Fibroblast of skin of right quadriceps (primary cell): ENCODE measurements at regions not wholly inside any gene's neighbourhood (a gene's known extent, or its start where the extent isn't known, plus 50 kb on each side); places are given as distances from the start of the nearest gene placed in this dataset.
"Not testable (repeated sequence)": the region's sequence is repeated elsewhere in the genome, so short reads cannot be mapped to it uniquely, and the experiment has no call there.

Experiments
- DNase-seq: peaks from one replicate; pipeline ENCODE4 v3.0.0-alpha.2; 2013

- not testable (repeated sequence) for DNase-seq
Measured at GRCh38 chr12:60801166-60801565, 1205.3 kb downstream of the SLC16A7 start.

GRCh38 chr12:60803147-60803546, 1207.3 kb downstream of the SLC16A7 start:
- no peak for DNase-seq

- DNase-seq: no peak
Measured at GRCh38 chr12:60805364-60805763, 1209.5 kb downstream of the SLC16A7 start.

- no peak for DNase-seq
Measured at GRCh38 chr12:60819794-60820193, 1224.0 kb downstream of the SLC16A7 start.

GRCh38 chr12:60822580-60822979, 1226.8 kb downstream of the SLC16A7 start:
- DNase-seq: no peak

- DNase-seq: no peak
Measured at GRCh38 chr12:60830381-60830780, 1234.6 kb downstream of the SLC16A7 start.

- DNase-seq: no peak
Measured at GRCh38 chr12:60832290-60832689, 1236.5 kb downstream of the SLC16A7 start.

GRCh38 chr12:60834372-60834771, 1238.5 kb downstream of the SLC16A7 start:
- no peak for DNase-seq

- no peak for DNase-seq
Measured at GRCh38 chr12:60834806-60835205, 1239.0 kb downstream of the SLC16A7 start.

- no peak for DNase-seq
Measured at GRCh38 chr12:60836651-60837050, 1240.8 kb downstream of the SLC16A7 start.

GRCh38 chr12:60842181-60842580, 1246.4 kb downstream of the SLC16A7 start:
- no peak for DNase-seq

GRCh38 chr12:60844101-60844500, 1248.3 kb downstream of the SLC16A7 start:
- no peak for DNase-seq

GRCh38 chr12:60844875-60845274, 1249.0 kb downstream of the SLC16A7 start:
- DNase-seq: no peak

GRCh38 chr12:60845696-60846095, 1249.9 kb downstream of the SLC16A7 start:
- no peak for DNase-seq

GRCh38 chr12:60847281-60847680, 1251.5 kb downstream of the SLC16A7 start:
- no peak for DNase-seq

- DNase-seq: no peak
Measured at GRCh38 chr12:60849723-60850122, 1253.9 kb downstream of the SLC16A7 start.

GRCh38 chr12:60853407-60853806, 1257.6 kb downstream of the SLC16A7 start:
- DNase-seq: no peak

GRCh38 chr12:60863421-60863820, 1267.6 kb downstream of the SLC16A7 start:
- DNase-seq: no peak

- DNase-seq: no peak
Measured at GRCh38 chr12:60872219-60872618, 1276.4 kb downstream of the SLC16A7 start.

GRCh38 chr12:60872850-60873713, 1277.3 kb downstream of the SLC16A7 start:
- no peak for DNase-seq

GRCh38 chr12:60874091-60874490, 1278.3 kb downstream of the SLC16A7 start:
- DNase-seq: no peak

- DNase-seq: no peak
Measured at GRCh38 chr12:60920841-60921495, 1325.1 kb downstream of the SLC16A7 start.

- DNase-seq: no peak
Measured at GRCh38 chr12:60921541-60921940, 1325.7 kb downstream of the SLC16A7 start.

- DNase-seq: no peak
Measured at GRCh38 chr12:60926256-60926655, 1330.4 kb downstream of the SLC16A7 start.
